ENCODE measurements at regions not wholly inside any gene's neighbourhood (a gene's known extent, or its start where the extent isn't known, plus 50 kb on each side); places are given as distances from the start of the nearest gene placed in this dataset.
A peak's percentile ranks its signal among the peaks of the same experiment; 100 is the strongest.

DNA sequence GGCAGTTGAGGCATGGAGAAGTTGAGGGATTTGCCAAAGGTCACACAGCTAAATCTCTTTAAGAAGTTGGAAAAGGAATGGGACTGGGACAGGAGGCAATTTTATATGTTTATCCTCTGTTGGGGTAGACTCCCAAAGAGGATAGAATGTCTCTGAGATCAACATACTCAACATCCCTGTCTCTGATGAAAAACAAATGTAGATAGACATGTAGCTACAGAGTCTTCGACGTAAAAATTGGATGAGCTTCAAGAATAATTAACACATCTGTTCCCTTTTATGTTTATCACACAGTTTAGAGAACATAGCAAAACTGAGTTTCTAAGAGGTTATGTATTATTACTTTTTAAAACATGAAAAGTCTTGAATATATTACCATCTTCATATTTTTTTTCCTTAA is 204.6 kb upstream of the CD180 start:
- no peak for DNase-seq

DNA sequence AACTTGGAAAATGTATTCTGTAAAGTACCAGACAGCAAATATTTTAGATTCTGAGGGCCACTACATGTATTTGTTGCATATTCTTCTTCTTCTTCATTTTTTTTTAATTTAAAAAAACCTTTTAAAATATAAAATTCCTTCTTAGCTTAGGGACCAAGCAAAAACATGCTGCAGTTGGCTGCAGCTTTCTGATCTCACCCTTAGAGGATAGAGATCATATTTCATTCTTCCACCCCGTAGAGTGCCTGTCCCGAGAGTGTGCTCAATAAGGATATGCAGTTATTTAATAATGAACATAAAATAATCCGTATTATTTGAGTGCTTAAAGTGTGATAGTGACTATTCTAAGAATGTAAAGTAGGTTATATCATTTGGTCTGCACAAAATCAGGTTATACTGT is 204.2 kb upstream of the CD180 start:
- DNase-seq, result no peak

GRCh38 chr5:67395790-67396418 is 199.3 kb upstream of the CD180 start:
- DNase-seq, result no peak

DNA sequence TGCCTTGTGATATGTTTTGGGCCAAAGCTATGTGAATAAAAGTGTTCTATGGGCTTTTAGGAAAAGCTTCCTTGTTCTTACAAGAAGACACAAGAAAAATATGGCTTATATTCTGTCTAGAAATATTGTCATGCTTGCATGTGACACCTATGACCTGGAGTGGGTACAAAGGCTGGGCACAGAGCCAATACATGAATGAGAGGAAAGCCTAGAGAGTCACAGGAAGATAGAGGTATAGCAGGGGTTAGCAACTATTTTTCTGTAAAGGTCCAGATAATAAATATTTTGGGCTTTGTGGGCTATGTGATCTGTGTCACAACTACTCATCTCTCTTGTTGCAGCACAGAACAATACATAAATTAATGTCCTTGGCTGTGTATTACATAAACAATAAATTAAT is 196.6 kb upstream of the CD180 start:
- DNase-seq, result no peak

DNA sequence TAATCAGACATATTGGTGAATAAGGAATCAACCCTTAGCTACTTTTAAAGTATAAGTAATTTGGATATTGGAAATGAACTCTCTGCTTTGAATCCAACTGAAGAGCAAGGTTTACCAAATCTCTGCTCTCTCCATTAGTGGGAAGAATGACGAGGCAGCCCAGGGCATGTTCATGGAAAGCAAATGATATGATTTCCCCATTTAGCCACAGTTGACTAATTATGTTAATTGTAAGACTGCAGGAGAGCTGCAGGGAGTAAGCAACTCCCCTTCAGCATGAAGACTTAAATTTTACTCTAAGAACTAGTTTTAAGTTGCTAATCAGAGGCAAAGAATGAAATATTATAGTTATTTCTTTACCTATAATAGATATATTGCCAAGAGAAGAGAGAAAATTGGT is 194.3 kb upstream of the CD180 start:
- DNase-seq, result no peak

DNA sequence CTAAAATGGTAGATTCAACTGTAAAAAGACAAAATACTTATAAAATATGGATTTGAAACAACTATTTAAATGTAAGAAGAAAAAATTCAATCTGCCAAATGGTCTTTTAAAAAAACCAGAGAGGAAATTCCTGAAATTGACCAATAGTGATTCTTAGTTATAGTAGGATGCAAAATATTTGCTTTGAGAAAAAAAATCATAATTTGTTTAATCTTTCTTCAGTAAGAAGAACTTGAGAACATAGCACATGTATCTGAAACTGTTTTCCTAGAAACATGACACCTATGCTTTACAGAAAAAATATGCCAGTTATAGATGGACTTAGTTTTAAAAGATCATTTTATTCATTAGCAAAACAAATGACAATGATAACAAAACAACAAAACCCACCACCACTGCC is 186.9 kb upstream of the CD180 start:
- DNase-seq, result no peak

GRCh38 chr5:67381236-67381880 is 184.8 kb upstream of the CD180 start:
- no peak for DNase-seq

GRCh38 chr5:67380431-67380830 is 183.8 kb upstream of the CD180 start:
- no peak for DNase-seq

- no peak for DNase-seq
These were observed 183.2 kb upstream of the CD180 start for GRCh38 chr5:67379753-67380152.

DNA sequence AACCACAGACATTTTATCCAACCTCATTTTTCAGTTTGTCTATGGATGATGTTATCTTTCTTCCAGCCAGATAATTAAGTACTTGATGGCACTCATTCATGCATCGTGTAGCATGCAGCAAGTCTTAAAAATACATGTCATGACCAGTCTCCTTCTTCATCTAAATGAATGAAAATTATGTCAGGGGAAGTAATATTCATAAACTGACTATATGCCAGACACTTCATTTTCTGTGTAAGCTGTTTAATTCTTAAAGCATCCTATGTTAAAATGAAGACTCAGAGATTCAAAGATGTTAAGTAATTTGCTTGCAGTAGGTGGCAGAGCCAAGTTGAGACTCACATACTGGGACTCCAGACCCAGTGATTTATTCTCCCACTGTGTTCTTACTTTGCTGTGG is 181.7 kb upstream of the CD180 start:
- DNase-seq, result no peak

DNA sequence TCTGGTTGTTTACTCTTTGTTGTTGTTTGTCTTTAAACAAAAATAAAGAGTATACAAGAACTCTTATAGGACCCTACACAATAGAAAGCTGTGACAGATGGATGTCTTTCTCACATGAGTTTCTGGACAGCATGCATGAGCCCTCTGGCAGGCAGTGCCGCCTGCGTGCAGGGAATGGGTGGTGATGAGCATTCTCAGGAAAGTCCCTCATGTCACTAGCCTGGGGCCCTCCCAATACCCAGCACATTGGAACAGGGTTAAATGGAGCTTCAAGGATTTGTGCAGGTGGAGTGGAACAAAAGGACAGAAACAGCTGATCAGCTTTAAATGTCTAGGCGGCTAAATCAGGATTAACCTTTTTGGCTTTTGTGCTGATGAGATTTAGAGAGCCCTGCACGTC is 181.0 kb upstream of the CD180 start:
- no peak for DNase-seq

DNA sequence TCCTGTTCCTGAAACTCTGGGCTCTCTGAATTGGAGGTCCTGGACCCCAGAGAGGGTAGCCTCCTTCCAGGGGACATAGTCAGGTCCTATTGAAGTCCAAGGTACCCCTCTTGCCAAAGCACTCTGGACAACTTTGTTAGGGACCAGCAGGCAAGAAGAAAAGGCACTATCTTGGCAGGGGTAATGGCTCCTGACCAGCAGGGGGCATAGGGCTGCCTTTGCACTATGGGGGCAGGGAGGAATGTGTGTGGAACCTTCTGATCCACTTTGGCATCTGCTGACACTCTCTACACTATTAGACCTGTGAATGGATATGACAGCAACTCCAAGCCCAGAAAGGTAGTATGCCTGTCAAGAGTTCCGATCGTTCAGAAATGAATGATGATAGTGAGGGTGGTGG is 179.0 kb upstream of the CD180 start:
- no peak for DNase-seq

GRCh38 chr5:67374378-67374777 is 177.8 kb upstream of the CD180 start:
- no peak for DNase-seq

DNA sequence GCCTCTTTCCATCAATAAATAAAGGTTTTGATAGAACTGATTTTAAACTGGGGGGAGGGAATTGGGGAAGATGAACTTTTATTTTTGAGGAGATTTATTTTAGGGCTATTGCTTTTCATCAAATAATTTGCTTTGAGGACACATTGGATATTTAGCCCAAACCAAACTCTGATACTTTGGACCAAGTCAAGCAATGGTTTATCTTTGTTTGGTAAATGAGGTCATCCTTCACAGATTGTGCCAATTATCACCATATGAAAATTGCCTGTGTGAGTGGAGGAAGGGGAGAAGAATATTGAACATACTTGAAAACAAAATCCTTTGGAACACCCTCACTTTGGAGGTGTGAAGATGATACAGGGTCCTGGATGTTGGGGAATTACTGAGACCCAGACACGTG is 176.9 kb upstream of the CD180 start:
- DNase-seq, result no peak

DNA sequence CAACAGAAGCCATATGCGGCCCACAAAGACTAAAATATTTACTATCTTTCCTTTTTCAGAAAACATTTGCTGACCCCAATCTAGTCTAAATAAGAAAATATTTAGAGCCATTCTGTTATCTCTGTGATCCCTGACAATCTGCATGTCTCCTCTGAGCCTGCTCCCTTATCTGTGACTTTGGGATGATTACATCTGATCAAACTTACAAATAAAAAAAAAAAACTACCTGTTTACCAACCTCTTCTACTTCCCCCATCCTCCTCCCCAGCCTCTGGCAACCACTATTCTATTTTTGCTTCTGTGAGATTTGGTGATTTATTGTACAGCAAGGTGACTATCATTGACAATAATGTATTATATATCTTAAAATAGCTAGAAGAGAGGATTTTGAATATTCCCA is 176.3 kb upstream of the CD180 start:
- no peak for DNase-seq

- no peak for DNase-seq
These were observed 175.3 kb upstream of the CD180 start for GRCh38 chr5:67371924-67372323.

GRCh38 chr5:67366691-67367395 is 170.2 kb upstream of the CD180 start:
- no peak for DNase-seq

GRCh38 chr5:67366276-67366675 is 169.7 kb upstream of the CD180 start:
- DNase-seq, result no peak

DNA sequence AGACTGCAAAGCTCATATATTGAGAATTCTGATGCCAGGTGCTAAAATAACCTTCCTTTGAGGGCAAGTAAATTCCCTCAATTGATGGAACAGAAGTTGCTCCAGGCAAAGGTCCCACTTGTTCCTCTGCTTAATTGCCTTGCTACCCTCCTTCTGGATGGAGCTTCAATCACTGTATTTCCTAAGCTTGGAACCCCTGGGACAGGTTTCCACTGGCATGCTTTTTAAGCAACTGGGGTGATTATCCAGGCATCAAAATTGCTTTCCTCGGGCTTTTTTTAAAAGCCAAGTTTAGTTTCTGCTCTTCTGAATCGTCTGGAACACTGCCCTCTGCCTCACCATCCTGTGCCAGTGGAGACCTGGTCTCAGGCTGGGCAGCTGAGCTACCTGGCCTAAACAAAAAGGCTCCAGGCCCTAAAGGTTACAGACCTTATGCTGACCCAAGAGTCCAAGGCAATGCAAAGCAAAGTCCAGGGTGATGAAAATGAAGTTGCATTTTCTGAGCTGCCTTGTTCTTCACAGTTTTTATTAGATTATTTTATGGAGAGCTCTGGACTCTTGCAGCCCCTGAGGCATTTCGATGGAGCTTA is 167.9 kb upstream of the CD180 start:
- no peak for DNase-seq

DNA sequence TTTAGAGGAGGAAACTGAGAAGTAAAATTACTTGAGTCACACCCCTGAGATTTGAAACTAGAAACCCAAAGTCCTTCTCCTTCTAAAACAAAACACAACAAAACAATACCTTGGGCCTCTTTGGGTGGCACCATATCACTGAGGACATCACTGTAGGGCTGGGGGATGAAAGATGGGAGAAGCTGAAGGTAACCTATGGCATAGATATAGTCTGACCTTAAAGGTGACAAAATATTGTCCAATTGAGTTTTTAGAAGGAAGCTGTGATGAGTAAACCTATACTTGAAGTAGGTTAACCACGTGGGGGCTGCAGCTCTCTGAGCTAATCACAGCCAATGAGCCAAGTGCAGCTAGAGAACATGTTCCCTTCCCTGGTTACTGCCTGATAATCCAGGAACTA is 167.4 kb upstream of the CD180 start:
- no peak for DNase-seq

DNA sequence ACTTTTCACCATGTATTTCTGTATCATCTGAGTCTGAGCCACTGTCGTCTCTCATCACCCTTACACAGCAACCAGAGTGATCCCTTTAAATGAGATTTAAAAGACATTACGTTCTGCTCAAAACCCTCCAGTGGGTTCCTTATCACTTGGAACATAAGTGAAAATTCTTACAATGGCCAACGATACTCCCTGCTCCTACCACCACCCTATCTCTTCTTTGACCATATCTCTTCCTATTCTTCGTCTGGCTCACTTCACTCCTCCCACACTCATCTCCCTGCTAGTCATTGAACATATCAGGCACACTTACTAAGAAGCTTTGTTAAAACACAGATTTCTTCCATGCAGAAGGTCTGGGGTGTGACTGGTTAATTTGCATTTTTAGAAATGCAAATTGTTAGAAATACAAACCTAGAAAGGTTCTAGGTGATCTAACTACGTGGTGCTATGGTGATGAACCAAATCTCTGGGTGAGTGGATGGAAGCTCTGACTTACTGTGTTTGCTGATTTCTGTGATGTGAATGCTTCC is 166.6 kb upstream of the CD180 start:
- DNase-seq, result no peak

- DNase-seq, result no peak
These were observed 165.5 kb upstream of the CD180 start for GRCh38 chr5:67361932-67362729.

- DNase-seq, result peak in 1 of 2 donors; percentile 1
These were observed 163.4 kb upstream of the CD180 start for GRCh38 chr5:67360047-67360446.

All from inflammatory macrophage (primary cell).